Brain microvascular endothelial cell (primary cell): ENCODE measurements at regions not wholly inside any gene's neighbourhood (a gene's known extent, or its start where the extent isn't known, plus 50 kb on each side); places are given as distances from the start of the nearest gene placed in this dataset.

Source experiments
- DNase-seq: peaks from one replicate; pipeline ENCODE4 v3.0.0-alpha.2; 2020
- H3K27ac ChIP-seq: fragments of 250-450 bp; sonication (Bioruptor Pico); 2 replicates; pipeline ENCODE4 v1.5.1; 2020; ENCODE audit warnings: mild to moderate bottlenecking, moderate library complexity
- H3K27me3 ChIP-seq: fragments of 250-450 bp; sonication (Bioruptor Pico); replicated peaks from 2 replicates; pipeline ENCODE4 v1.5.1; 2020; ENCODE audit warnings: mild to moderate bottlenecking
- H3K36me3 ChIP-seq: fragments of 250-450 bp; sonication (Bioruptor Pico); replicated peaks from 2 replicates; pipeline ENCODE4 v1.5.1; 2020; ENCODE audit warnings: mild to moderate bottlenecking
- H3K4me3 ChIP-seq: 2 replicates; pipeline ENCODE4 v1.5.1; 2011; ENCODE audit warnings: low read depth, mild to moderate bottlenecking, control low read depth, low read length, moderate library complexity
- CTCF ChIP-seq: IDR thresholded peaks from 2 replicates; pipeline ENCODE4 v1.5.1; 2011; ENCODE audit warnings: low read depth, mild to moderate bottlenecking, moderate library complexity, low read length, control low read depth, inconsistent platforms; ENCODE audit errors: missing control alignments
- in situ Hi-C: cut with HindIII; loops from 2 replicates; pipeline ENCODE4 v1.10.0; 2017; ENCODE audit warnings: low sequenced_read_pairs, low pct_ligation_motif_present

- no peak for DNase-seq
- Histone ChIP-seq H3K4me3 (no peak overlapping the region), H3K27ac (no peak overlapping the region), H3K36me3 (no peaks in the 10 kb centered on the region), H3K27me3 (no peaks in the 10 kb centered on the region)
- no peak for TF ChIP-seq CTCF
- in situ Hi-C loops, result no loop called here
Observed at GRCh38 chr13:50280441-50280937, 265.2 kb downstream of the KCNRG start.

GRCh38 chr13:50282016-50282415, 266.8 kb downstream of the KCNRG start:
- no peak for TF ChIP-seq CTCF
- no peak for DNase-seq
- no peak overlapping the region for H3K27ac ChIP-seq
- in situ Hi-C loops, result no loop called here
- no peaks in the 10 kb centered on the region for H3K27me3 ChIP-seq
- H3K4me3 ChIP-seq, result no peak overlapping the region
- H3K36me3 ChIP-seq, result no peaks in the 10 kb centered on the region

- Histone ChIP-seq H3K4me3 (no peak overlapping the region), H3K36me3 (no peaks in the 10 kb centered on the region), H3K27me3 (no peaks in the 10 kb centered on the region), H3K27ac (no peak overlapping the region)
- in situ Hi-C loops, result no loop called here
- no peak for TF ChIP-seq CTCF
- no peak for DNase-seq
Observed at GRCh38 chr13:50283017-50283416, 267.8 kb downstream of the KCNRG start.

GRCh38 chr13:50284540-50284939, 269.3 kb downstream of the KCNRG start:
- no peaks in the 10 kb centered on the region for H3K36me3 ChIP-seq
- H3K27ac ChIP-seq, result no peak overlapping the region
- no peak overlapping the region for H3K4me3 ChIP-seq
- H3K27me3 ChIP-seq, result no peaks in the 10 kb centered on the region
- TF ChIP-seq CTCF, result no peak
- in situ Hi-C loops, result no loop called here
- no peak for DNase-seq

- in situ Hi-C loops, result no loop called here
- no peaks in the 10 kb centered on the region for H3K27me3 ChIP-seq
- H3K27ac ChIP-seq, result no peak overlapping the region
- H3K36me3 ChIP-seq, result no peaks in the 10 kb centered on the region
- no peak overlapping the region for H3K4me3 ChIP-seq
- no peak for TF ChIP-seq CTCF
- no peak for DNase-seq
Observed at GRCh38 chr13:50285283-50285682, 270.0 kb downstream of the KCNRG start.

GRCh38 chr13:50286324-50286723, 271.1 kb downstream of the KCNRG start:
- no peaks in the 10 kb centered on the region for H3K36me3 ChIP-seq
- in situ Hi-C loops, result no loop called here
- no peak for TF ChIP-seq CTCF
- no peak overlapping the region for H3K4me3 ChIP-seq
- H3K27ac ChIP-seq, result no peak overlapping the region
- no peaks in the 10 kb centered on the region for H3K27me3 ChIP-seq
- DNase-seq, result no peak
